ENCODE measurements at regions not wholly inside any gene's neighbourhood (a gene's known extent, or its start where the extent isn't known, plus 50 kb on each side); places are given as distances from the start of the nearest gene placed in this dataset.
A peak's percentile ranks its signal among the peaks of the same experiment; 100 is the strongest.
"Not testable (repeated sequence)": the region's sequence is repeated elsewhere in the genome, so short reads cannot be mapped to it uniquely, and the experiment has no call there.

DNA sequence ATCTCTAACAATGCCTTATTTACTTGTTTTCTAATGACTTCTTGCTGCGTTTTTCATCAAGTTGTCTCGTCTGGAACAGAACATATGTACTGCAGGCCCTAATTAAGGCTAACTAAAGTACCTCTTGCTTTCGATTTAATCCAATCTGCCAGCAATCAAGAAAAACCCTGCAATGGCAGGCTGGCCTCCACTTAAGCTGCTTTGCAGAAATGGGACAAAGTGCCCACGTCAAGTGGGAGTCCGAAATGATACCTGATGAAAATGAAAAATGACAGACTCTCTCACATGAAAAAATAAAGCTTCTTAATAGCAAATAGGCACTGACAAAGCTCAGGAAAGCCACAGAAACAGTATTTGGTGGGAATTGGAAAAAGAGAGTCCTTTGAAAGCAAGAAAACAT is 1454.7 kb downstream of the FAM181B start:
- no peak for DNase-seq (ENCODE audit: low spot score)

DNA sequence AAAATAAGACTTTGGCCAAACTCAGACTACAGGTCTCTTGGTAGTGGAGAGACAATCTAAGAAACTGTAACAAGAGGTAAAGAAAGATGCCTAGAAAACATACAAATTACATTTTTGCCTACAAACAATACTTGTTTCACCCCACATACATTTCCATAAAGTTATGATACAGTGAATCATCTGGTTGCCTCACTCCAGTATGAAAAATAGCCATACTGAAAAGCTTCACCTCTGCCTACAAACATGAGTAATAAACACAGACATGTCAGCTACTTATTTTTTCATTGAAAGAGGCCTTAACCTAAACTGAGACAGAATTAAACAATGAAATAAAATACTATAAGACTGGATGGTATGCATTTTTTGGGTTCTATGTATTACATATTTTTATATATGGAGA is 1463.0 kb downstream of the FAM181B start:
- no peak for DNase-seq (ENCODE audit: low spot score)

DNA sequence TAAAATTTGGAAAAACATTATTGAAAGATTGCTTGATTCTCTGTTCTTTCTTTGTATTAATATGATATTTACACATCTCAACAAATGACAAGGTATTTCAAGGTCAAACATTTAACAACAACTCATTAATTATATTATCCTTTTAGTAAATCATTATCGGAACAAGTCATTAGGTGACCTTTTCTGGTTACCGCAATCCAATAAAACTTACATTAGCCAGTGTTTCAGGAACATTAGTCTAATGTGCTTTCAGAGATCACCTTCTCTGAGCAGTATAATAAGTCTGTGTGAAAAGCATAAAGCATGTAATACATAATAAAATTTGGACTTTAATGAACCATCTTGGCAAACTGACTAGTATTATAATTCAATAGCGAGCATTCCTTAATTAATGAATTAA is 1466.4 kb downstream of the FAM181B start:
- no peak for DNase-seq (ENCODE audit: low spot score)

DNA sequence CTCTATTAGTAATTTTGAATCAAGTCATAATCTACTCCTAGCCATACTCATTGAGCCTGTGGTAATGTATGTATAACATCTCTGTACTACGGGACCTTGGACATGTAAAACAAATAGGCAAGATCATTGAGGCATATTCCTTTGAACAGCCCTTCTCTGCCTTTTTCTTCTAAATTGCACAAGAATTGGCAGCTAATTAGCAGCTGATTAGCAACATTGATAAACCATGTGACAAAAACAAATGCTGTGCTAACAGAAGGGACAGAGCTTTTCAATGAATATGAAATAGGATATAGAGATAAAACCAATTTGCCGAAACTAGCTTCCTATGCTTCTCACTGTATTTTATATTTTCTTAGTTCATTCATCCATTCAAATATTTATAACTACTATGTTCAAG is 1474.2 kb downstream of the FAM181B start:
- DNase-seq (ENCODE audit: low spot score), result no peak

DNA sequence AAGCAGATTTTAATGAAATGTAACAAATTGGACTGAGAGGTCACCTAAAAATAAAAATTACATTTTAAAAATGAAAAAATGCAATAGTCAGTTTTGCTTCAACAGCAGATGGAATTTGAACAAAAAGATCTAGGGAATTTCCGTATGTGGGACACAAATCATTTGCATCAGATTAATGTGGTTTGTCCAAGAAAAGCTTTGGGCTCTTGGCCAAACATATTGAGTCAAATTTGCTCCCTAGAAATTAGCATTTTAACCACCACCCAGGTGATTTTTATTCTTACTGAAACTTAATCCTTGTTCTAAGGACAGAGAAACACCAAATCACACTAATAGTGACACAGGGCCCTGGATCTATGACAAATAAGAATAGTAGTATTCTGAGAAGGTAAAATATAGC is 1477.8 kb downstream of the FAM181B start:
- DNase-seq (ENCODE audit: low spot score), result peak; percentile 5

DNA sequence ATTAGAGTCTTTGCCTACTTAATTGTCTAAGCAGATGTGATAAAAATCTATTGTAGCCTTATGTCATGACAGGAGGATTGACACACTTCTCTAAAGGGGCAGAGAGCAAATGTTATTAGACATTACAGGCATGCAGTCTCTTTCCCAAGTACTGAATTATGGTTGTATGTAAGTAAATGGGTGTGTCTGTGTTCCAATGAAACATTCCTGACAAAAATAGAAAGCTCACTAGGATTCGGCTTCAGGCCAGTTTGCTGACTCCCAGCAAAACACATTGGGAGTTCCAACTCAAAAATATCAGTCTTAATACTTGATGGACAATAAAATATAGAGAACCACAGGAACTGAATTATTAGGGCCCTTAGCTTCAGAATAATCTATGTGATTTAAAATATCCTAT is 1480.4 kb downstream of the FAM181B start:
- DNase-seq (ENCODE audit: low spot score), result no peak

DNA sequence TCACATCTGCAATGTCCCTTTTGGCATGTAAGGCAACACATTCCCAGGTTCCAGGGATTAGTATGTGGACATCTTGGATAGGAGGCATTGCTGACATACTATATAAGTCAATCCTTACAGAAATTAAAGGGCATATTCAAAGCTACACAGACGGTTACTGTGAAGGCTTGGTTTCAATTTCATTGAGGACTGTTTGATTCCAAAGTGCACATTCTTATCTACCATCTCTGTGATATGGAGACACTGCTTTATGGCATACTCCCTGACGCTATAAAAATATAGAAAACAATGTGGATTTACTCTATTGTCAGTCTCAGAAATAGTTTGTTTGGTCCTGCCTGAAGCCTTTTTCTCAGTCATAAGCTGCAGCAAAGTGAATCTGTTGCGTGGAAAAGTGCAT is 1486.7 kb downstream of the FAM181B start:
- no peak for DNase-seq (ENCODE audit: low spot score)

DNA sequence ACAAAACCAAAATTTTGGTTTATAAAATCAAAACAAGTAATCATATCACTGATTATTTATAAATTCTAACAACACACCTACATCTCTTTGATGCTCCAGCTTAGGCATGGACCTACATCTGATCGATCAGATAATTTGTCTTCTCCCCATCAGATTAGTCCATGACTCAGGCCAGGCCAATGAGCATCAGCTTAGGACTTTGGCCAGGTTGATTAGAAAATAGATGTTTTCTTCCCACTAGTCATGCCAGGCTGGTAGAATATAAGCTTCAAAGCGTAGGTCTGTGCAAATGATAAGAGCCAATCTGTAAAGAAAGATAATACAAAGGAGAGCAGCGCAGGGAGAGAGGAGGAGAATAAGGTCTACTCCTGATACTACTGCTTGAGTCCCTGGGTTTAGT is 1487.9 kb downstream of the FAM181B start:
- no peak for DNase-seq (ENCODE audit: low spot score)

DNA sequence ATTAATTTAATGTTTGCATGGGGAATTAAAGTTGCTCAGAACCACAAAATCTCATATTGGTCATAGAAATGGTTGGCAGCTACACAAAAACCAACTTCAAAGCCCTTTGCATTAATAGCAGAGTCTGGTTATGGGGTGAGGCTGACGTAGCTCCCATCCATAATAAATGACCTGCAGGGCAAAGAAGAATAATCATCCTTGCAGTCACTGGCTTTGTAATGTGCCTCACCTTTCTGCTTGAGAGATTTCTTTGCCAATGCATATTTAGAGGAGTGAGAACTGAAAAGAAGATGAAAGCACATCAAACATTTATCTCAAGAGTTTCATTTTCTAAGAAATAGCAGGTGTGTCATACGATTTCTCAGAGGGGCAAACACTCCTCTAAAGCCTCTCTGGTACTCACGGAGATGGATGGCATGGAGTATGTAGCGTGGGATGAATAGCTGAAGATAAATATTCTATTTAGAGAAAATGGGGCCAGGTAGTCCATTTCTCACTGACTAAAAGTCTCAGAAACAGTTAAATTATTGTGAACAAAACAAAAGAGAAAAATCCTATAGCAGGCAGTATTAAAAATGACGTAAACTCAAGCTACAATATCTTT is 1491.9 kb downstream of the FAM181B start:
- DNase-seq (ENCODE audit: low spot score), result no peak

DNA sequence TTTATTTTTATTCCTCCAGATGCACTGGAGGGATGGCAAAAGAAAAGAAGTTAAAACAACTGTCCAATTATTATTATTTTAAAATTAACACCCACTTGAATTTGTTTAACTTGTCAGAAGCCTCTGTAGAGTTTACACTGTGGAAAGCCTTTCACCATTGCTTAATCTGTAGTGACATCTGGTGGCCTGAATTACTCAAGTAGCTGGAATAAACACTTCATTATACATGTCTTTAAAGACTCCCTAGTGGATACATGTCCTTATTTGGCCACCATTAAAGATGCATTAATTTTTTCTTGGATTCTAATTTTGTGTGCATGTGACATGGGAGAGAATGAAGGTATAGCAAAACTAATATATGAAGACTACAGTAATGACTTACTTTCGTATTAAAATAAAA is 1496.5 kb downstream of the FAM181B start:
- peak; percentile 61 for DNase-seq (ENCODE audit: low spot score)

DNA sequence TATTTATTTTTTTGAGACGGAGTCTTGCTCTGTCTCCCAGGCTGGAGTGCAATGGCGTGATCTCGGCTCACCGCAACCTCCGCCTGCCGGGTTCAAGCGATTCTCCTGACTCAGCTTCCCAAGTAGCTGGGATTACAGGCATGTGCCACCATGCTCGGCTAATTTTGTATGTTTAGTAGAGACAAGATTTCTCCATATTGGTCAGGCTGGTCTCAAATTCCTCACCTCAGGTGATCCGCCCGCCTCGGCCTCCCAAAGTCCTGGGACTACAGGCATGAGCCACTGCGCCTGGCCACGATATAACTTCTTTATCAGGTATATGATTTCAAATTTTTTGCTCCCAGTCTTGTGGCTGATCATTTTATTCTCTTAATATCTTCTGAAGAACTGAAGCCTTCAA is 1506.3 kb downstream of the FAM181B start:
- not testable (repeated sequence) for DNase-seq (ENCODE audit: low spot score)

DNA sequence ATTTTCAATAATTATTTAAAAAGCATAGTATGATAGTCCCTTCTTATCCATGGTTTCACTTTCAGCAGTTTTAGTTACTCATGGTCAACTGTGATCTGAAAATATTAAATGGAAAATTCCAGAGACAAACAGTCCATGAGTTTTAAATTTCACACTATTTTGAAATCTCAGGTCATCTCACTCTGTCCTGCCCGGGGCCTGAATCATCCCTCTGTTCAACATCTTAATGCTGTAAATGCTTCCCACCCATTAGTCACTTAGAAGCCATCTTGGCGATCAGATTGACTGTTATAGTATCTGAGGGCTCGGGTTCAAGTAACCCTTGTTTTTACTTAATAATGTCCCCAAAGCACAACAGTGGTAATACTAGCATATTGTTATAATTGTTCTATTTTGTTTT is 1509.3 kb downstream of the FAM181B start:
- no peak for DNase-seq (ENCODE audit: low spot score)

DNA sequence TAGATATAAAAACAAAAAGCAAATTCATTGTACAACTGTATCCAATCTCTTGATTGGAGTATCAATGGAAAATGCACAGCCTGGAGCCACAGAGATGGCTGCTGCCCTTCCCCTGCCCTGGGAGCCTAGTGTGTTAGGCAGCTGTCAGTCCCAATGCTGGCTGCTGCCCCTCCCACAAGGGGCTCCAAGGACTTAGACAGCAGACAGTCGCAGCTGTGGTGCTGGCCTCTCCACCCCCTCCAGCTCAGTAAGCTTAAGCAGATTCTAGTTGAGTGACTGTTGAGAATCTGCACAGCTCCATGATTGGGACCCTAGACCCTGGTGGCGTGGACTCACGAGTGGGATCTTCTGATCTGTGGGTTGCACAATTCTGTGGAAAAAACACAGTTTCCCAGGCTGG is 1511.2 kb downstream of the FAM181B start:
- no peak for DNase-seq (ENCODE audit: low spot score)

DNA sequence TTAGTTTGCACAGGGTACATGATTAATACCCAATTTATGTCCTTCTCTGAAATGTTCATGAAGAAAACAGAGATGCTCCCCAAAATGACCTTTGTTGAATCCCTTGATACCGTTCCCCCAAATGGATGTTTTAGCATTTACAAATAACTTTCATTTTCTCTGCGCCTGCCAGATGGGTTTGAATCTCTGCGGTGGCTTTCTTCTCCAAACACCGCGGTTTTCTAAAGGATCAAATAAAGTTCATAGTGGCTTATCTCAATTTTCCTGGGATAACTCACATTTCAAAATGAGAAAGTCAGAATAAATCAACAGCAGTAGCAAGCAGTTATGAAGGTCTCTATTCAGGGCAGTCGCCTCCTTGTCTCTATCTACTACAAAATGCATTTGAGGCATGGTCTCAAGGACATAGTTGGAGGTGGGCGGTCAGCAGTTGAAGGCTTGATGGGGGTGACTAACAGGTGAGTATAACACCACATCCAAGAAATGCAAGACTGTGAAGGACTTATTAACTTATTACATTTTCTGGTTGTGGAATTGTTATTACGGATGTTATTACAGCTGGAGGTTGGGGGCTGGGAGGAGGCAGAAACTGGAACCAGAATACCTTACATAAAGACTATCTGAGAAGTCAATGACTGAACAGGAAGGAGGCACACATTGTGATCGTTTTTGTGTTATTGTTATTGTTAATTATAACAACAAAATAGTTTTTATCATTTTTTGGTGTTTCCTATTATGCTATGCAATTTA is 1513.3 kb downstream of the FAM181B start:
- no peak for DNase-seq (ENCODE audit: low spot score)

DNA sequence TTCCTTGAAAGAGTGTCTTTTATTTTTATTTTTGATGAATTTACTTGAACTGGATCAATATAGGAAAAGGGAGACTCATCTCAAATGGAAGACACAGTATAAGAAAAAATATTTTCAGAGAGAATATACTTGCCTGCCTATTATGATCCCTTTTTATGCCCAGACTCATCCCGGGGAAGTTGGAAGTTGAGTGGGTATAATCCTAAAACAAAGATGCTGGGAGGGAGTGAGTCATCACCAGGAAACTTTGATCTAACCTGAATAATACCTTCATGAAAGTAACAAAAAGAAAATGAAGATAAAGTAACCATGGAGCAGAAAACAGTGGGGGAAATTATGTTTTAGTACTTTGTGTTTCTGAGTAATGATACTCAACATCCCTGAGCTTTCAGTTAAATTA is 1514.0 kb downstream of the FAM181B start:
- DNase-seq (ENCODE audit: low spot score), result no peak

DNA sequence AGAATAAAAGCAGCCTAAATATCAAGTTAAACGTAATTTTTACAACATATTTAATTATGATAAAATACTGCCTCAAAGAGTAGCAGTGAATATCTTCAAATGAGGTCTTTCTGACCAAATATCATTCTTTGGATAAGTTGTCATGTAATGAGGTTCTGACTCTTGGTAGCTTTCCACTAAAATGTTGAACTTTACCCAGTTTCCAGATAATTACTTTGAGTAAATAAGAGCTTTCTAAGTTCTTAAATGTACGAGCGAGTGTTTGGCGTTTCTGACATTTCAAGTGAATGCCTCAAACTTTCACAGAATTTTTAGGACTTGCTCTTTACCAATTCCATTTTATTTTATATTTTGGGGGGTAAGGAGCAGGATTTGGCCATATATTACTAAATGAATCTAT is 1515.2 kb downstream of the FAM181B start:
- DNase-seq (ENCODE audit: low spot score), result no peak

DNA sequence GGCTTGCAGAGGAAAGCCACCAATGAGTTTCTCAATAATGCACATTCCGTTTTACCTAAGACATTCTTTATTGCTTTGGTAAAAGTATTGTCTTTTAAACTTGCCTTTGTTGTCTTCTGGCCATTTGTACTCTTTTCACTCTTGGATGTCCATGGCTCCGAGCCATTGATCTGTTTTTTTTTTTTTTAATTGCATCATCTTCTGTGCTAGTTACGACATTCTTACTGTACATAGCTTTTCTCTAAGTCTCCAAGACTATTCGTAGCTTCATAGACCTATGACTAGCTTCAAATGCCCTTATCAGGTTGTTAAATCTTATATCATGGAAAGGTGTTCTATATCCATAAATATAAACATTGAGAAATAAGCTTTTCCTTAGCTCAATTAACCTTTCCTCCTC is 1522.6 kb downstream of the FAM181B start:
- DNase-seq (ENCODE audit: low spot score), result no peak

DNA sequence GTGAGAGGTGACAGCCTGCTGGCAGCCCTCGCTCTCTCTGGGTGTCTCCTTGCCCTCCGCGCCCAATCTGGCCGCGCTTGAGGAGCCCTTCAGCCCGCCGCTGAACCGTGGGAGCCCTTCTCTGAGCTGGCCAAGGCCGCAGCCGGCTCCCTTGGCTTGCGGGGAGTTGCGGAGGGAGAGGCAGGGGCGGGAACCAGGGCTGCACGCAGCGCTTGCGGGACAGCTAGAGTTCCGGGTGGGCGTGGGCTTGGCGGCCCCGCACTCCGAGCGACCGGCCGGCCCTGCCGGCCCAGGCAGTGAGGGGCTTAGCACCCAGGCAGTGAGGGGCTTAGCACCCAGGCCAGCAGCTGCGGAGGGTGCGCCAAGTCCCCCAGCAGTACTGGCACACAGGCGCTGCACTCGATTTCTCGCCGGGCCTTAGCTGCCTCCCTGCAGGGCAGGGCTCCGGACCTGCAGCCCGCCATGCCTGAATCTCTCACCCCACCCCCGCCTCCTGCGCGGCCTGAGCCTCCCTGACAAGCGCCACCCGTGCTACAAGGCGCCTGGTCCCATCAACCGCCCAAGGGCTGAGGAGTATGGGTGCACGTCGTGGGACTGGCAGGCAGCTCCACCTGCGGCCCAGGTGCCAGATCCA is 1526.1 kb downstream of the FAM181B start:
- DNase-seq (ENCODE audit: low spot score), result no peak

DNA sequence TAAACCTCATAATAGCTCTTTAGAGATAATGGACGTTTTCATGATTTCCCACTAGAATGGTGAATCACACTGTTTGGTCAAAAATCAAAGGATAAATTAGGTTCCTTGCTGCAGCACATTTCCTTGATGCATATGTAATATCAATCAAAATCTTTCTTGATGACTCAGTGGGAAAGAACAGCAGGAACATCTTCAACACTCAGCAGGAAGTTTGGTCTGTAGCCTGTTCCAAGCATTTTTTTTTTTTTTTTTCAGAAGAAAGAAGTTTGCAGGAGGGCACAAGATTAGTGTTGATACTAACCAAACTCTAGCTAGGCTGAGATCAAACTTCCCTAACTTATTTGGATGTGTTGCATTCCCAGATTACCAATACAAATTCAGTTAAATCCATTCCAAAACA is 1529.8 kb downstream of the FAM181B start:
- DNase-seq (ENCODE audit: low spot score), result peak; percentile 1

DNA sequence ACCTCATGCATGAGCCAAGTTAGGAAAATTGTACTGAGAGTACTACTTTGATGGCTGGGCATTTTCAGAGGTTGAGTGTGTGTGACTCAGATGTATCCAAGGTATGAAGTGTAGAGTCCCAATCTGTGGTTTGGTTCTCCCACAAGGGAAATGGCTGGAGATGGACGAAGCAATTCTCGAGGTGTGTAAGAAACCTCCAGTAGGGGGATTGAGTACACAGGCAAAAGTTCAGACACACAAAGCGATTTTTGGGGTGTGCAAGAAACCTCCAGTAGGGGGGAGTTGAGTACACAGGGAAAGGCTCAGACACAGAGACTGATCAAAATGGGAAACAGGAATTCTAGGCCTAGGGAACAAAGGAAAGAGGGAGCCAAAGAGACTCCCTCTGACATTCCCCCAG is 1536.3 kb downstream of the FAM181B start:
- DNase-seq (ENCODE audit: low spot score), result no peak

DNA sequence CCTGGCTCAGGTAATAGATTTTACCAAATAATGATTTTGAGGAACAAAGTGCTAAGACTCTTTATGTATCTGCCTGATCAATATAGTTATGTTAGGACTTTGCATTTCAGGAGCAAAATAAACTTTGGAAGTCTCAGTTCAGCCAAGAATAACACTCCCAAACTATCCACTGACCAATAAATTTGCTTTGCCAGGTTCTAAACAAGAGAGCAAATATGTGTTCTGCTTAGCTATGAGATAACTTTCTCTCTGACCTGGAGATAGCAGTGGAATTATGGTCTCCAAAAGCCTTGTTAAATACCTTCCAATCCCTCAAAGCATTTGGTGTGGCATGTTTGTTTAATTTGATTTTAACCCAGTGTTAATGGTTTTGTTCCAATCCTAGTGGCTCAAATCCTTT is 1541.1 kb downstream of the FAM181B start:
- no peak for DNase-seq (ENCODE audit: low spot score)

DNA sequence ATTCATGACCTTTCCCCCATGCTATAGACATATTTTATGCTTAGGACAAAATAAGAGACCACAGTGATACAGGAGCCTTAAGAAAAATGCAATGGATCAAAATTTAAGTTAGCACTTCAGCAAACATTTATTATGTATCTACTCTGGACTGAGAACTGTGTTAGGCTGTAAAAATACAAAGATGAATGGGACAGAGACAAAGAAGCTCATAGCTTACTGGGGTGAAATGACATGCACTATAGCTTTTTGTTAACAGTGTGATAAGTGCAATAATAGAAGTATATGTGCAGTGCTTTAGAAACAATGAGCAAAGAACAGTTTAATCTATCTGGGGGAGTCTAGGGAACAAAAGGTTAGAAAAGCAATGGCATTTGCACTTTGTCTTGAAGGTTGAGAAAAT is 1543.1 kb downstream of the FAM181B start:
- DNase-seq (ENCODE audit: low spot score), result no peak

DNA sequence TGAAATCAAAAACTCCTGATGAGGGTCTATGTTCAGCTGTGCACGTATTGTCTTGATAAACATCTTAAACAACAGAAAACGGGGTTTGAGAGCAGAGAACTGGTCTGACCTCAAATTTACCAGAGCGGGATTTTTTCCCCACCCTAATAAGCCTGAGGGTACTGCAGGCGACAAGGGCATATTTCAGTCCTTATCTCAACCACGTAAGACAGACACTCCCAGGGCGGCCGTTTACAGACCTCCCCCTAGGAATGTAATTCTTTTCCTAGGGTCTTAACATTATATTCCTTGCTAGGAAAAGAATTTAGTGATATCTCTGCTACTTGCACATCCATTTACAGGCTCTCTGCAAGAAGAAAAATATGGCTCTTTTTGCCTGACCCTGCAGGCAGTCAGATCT is 1546.6 kb downstream of the FAM181B start:
- DNase-seq (ENCODE audit: low spot score), result not testable (repeated sequence)

Data from kidney tubule cell (primary cell).